NCI-H146 treated with DMSO at 0.1 percent for 48 hours (cell line): ENCODE measurements at regions not wholly inside any gene's neighbourhood (a gene's known extent, or its start where the extent isn't known, plus 50 kb on each side); places are given as distances from the start of the nearest gene placed in this dataset.
"Not testable (repeated sequence)": the region's sequence is repeated elsewhere in the genome, so short reads cannot be mapped to it uniquely, and the experiment has no call there.

Experiments
- DNase-seq: peaks from one replicate; lab custom pipeline; 2025; ENCODE audit not compliant: unreplicated experiment; lab: John Stamatoyannopoulos, UW

- DNase-seq, result no peak
These were observed 106.0 kb downstream of the ENC1 start for GRCh38 chr5:74534397-74535129.

- no peak for DNase-seq
These were observed 110.0 kb downstream of the ENC1 start for GRCh38 chr5:74530326-74531050.

GRCh38 chr5:74529101-74529500 lies 111.4 kb downstream of the ENC1 start:
- no peak for DNase-seq

GRCh38 chr5:74526111-74526510 lies 114.4 kb downstream of the ENC1 start:
- DNase-seq, result no peak

GRCh38 chr5:74524767-74525166 lies 115.8 kb downstream of the ENC1 start:
- DNase-seq, result not testable (repeated sequence)

- DNase-seq, result not testable (repeated sequence)
These were observed 116.8 kb downstream of the ENC1 start for GRCh38 chr5:74523698-74524097.

GRCh38 chr5:74522838-74523237 lies 117.7 kb downstream of the ENC1 start:
- not testable (repeated sequence) for DNase-seq

GRCh38 chr5:74521401-74521800 lies 119.1 kb downstream of the ENC1 start:
- DNase-seq, result no peak

- no peak for DNase-seq
These were observed 120.8 kb downstream of the ENC1 start for GRCh38 chr5:74519679-74520078.

- DNase-seq, result no peak
These were observed 121.4 kb downstream of the ENC1 start for GRCh38 chr5:74519161-74519571.

- no peak for DNase-seq
These were observed 122.8 kb downstream of the ENC1 start for GRCh38 chr5:74517700-74518099.

- peak; percentile 19 for DNase-seq
These were observed 124.3 kb downstream of the ENC1 start for GRCh38 chr5:74516211-74516636.

- DNase-seq, result no peak
These were observed 125.5 kb downstream of the ENC1 start for GRCh38 chr5:74514888-74515551.

- not testable (repeated sequence) for DNase-seq
These were observed 128.8 kb downstream of the ENC1 start for GRCh38 chr5:74511770-74512169.

- DNase-seq, result no peak
These were observed 130.0 kb downstream of the ENC1 start for GRCh38 chr5:74510476-74511075.

- no peak for DNase-seq
These were observed 133.0 kb downstream of the ENC1 start for GRCh38 chr5:74507370-74508005.

- no peak for DNase-seq
These were observed 134.4 kb downstream of the ENC1 start for GRCh38 chr5:74506119-74506518.

GRCh38 chr5:74504463-74504862 lies 136.1 kb downstream of the ENC1 start:
- no peak for DNase-seq

- no peak for DNase-seq
These were observed 138.0 kb downstream of the ENC1 start for GRCh38 chr5:74502479-74502950.

- no peak for DNase-seq
These were observed 138.7 kb downstream of the ENC1 start for GRCh38 chr5:74501674-74502478.
